NCI-H146 treated with DMSO at 0.1 percent for 48 hours (cell line): ENCODE measurements at regions not wholly inside any gene's neighbourhood (a gene's known extent, or its start where the extent isn't known, plus 50 kb on each side); places are given as distances from the start of the nearest gene placed in this dataset.

ENCODE experiments used
- DNase-seq: peaks from one replicate; lab custom pipeline; 2025; ENCODE audit not compliant: unreplicated experiment; lab: John Stamatoyannopoulos, UW

DNA sequence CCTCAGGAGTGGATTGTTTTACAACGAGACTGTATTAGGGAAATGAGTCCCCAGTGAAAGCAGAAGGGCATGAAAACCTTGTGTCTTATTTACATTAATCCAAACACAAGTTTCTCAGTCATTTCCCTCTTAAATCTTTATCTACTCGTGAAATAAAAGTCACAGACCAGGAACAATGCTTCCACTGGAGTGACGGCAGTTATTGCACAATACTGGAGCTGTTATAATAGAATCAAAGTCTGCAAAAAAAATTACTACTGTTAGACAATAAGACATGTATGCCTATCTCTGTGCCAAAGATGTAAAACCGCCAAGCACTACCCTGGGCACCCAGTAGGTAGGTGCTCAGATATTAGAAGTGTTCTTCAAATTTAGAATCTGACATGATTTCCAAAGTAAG lies 375.5 kb downstream of the ZNF521 start:
- no peak for DNase-seq

DNA sequence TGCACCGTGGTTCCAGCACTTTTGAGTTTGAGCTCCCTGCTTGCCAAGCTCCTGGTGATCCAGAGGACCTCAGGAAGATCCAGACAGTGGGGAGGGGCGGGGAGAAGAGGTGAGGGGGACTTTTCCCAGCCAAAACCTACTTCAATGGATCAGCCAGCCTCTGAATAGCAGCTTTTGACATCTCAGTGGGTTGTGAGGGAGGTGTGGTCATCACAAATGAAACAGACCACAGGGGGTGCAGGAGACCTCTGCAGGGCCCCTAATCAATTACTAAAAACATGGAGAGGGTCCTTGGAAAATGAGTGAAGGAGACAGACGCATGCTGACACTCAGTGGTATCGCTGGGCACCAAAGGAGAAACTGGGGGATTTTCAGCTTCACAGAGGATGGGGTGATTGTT lies 372.7 kb downstream of the ZNF521 start:
- no peak for DNase-seq

DNA sequence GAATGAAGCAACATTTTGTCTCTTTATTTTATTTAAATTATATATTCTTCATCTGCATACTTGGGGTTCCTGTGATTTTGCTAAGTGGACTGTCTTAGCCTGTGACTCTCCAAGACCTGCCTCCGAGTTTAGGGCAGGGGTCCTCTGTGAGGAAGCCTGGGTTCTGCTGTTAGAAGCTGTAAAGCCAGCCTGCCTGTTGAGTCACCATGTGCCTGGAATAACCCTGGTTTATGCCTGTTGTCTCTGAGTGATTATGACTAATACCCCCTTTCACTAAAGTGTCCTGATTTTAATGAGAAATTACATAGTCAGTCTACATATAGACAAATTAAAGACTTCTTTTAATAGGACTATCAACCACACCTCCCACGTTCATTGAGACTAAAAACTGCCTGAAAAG lies 369.1 kb downstream of the ZNF521 start:
- no peak for DNase-seq

DNA sequence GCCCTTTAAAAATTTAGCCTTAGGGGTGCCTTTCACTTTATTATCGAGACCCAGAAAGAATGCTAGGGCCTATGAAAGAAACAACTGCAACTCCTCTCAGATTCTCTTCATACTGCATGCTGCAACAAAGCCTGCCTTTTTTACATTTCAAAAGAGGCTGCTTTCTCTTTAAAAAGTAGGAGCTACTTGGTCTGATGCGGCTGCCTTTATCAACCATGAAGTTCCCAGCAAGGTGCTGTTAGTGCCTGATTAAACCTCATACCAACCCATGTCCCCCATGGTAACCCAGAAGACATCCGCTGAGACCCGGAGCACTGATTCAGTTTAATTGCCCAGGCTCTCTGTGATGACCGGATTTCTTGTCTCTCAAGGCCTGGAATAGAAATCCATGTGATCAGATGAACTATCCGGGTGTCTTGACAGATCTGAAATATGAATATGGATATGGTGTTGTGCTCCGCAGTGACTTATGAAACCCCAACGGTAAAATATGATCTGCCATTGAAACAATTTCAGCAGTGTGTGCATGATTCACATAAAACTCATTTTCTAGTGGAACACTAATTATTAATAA lies 368.3 kb downstream of the ZNF521 start:
- DNase-seq, result no peak

DNA sequence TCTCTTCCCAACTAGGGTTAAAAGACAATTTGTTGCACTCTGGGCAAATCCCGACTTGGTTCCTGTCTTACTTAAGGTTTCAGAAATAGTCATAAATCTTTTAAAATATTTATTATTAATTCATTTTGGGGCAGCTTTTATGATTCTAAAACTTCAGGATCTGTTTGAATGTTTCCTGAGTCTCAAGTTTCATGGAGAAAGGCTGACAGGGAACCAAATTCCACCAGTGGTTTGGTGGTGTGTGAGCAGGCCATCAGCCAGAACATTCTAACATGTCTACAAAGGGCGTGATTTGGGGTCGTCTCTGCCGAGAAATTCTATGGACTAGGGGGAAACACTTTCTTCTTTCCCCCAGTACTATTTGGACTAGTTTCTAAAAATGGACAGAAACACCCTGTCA lies 366.4 kb downstream of the ZNF521 start:
- no peak for DNase-seq

DNA sequence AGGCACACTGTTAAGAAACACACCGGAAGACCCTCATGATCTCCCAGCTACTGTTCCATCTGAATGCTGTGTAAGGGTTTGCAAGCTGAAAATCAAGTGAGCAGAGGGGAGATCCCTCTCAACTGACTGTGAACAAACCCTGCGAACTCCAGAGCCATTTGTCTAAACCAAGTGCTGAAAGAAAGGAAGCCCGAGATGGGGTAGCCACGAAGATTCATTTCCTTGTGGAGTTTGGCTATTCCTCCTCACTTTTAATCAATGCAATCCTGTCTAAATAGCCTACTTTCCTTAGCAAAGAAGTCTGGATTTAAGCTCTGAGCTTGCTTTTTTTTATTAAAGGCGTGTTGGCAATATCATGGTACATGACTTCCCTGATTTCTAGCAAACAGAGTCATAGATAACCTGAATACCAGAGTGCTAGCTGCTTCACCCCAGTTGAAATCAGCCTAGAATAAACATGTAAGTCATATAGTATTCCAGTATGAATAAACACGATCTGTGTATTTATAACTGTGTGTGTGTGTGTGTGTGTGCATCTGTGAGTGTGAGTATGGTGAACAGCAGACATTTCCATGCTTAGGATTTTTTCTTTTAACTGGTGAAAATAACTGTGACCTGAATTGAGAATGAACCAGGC lies 365.2 kb downstream of the ZNF521 start:
- no peak for DNase-seq

DNA sequence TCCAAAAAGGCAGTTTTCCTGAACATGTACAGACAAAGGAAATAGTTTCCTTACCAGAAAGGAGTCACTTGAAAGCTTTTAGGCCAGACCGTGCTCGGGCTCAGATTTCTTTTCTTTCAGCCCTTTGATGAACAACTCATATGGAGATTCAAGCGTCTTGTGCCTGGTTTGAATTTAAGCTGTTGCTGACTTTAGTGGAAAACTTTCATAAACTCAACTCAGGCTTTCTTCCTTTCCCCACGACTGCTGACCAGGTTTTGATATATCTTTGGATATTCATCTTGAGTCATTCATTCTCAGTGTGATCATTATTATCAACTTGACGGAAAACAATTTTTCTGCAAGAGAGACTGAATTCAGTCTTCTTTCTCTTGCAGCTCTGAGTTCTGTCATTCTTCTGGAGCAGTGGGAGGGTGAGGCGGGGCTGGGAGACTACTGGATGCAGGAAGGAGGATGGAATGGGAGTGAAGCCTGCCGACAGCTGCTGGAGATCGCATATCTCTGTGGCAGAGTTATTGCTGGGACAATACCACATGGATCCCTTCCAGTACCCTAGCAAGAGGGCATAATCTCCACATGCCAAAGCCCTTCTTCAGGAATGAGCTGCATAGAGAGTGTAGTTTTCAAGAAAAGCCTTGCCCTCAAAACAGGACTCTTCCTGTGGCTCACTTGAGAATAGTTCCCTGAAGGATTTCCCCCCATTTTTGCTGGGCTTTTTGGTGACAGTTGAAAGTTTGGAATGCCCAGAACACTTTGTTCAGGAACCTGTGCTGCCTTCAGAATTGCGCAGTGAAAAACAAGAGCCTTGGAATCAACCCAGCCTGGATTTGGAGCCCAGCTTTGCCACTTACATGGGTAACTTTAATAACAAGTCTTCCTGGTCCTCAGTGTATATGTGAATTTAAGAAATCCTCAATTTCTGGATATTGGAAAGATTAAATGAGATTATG lies 364.4 kb downstream of the ZNF521 start:
- DNase-seq, result no peak

DNA sequence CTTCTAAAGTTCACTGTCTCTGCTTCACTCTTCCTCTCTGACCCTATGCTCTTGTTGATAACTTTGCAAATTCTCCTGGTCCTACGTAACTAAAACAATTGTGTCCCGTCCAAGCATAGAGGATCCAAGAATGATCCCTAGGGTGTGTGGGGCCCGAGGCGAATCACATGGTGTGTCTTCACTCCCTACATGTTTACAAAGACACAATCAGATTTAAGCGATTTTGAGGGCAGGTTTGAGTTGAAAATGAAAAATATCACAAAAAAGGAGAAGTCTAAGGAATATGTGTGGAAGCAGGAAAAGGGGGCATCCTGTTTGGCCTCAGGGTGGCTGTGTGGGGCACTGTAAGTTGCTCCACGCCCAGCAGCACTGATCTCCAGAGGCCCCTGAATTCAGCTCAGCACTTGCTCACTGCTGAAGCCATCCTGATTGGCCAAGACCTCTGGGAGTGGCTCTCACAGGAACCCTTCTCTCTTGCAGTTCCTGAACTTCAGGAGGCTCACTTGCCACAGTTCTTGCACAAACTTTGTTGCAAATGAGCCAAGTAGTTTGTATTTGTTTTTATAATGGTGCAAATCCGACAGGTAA lies 363.6 kb downstream of the ZNF521 start:
- no peak for DNase-seq

DNA sequence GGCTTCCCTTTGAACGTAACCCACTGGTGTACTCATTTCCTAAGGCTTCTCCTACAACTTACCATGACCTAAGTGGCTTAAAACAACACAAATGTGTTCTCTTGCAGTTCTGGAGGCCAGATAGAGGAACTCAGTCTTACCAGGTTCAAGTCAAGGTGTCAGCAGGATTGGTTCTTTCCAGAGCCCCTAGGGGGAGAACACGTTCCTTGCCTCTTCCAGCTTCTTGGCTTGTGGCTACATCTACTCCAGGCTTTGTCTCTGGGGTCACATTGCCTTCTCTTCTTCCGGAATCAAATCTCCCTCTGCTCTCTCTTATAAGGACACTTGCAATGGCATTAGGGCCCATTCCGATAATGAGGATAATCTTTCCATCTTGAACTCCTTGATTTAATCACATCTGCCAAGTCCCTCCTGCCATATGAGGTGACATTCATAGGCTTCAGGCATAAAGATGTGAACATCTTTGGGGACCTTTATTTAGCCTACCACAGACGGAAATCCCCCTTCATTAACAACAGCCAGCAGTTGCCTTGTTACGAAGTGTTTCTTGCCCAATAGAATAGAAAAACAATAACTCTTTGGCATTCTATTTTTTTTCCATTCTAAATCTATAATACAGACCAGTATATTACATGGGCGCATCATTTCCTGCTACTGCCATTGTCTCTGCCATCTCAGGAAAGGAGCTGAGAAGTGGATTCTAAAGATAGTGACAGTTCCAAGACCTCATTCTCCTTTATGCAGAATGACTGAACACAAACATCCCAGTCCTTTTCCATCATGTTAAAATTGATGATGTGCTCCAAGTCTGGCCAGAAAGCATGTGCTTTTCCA lies 362.0 kb downstream of the ZNF521 start:
- DNase-seq, result no peak

DNA sequence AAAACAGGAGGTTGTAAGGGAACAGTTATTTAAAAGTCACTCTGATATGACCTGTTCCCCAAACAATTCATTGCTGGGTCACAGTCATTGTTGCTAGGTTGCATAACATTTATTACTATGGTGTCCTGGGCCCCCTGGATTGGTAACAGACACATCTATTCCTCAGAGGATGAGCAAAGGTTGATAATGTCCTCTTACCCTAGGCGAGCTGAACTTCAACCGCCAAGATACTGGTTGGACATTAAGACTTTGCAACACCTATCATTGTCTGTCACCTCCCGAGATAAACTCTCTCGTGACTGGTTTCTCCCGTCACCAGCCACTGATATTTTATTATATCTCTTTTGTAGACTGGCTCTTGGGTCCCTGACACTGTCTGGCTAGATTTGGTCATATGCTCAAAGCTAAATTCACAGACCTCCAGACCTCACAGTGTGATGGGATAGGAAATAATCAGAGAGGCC lies 361.3 kb downstream of the ZNF521 start:
- DNase-seq, result no peak

DNA sequence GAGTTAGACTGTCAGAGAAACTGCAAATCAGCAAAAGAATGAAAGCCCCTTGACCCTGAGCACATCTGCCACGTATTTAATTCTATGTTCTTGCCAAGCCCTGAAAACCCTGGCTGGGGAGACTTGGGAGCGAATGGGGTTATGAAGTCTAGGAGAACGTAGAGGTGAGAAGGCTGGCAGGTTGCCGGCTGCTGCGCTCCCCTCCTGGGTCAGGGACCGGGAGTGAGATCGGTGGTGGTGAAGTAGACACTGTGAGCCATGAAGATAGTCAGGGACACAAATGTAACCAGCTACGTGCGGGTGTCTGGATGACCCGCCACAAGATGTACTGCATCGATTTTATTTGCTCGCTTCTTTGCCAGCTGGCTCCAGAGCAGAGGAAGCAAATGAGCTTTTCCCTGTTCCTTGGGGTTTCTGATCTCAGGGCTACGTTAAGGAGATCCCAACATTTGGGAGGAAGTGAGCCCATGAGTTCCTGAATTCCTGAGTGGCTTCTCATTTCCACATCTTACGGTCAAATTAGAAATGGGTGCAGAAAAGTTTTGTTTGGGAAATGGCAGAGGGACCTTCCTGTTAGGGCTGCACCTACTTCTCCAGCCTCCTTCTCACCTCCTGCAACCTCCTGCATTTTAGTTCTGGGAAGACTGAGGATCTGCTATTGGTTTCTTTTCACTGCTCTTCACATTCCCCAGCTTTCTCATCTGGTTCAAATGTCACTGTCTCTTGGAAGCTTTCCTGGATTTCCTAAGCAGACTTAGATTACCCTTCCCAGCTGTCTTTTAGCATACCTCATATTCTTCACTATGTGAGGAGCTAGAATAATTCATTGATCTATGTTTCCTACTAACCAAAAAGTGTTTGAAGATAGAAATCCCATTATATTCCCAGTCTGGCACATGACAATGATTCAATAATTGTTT lies 360.6 kb downstream of the ZNF521 start:
- DNase-seq, result no peak

DNA sequence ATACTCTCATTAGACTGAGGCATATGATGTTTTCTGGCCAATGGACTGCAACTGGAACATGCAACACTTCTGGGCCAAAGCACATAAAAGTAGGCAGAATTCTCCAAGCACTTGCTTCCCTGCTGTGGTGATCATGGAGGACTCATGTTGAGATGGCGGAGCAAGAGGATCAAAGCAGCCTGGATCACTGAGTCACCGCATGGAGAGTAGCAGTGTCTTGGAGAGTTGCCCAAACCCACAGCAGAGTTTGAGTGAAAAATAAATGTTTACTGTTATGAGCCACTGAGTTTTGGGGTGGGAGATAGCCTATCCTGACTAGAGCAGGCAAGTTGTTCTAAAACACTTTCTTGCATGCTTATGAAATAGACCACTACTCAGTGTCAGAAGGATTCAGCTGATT lies 359.5 kb downstream of the ZNF521 start:
- no peak for DNase-seq

DNA sequence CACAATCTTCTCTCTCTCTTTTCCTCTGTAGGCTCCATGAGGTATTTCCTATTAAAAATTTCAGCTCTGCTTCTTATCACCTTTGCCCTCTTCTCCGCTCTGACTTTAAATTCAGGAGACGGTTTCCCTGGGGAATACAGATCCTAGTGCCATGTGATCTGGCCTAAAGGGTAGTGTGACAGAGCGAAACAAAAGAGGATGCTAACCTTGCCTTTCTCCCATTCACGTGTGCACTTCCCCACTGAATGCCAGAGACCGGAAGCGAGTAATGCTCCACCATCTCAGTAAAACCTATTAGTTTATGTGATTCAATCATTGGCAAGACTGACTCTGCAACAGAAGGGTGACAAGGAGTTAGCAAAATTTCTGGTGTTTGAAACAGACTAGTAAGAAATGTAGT lies 358.3 kb downstream of the ZNF521 start:
- DNase-seq, result no peak

DNA sequence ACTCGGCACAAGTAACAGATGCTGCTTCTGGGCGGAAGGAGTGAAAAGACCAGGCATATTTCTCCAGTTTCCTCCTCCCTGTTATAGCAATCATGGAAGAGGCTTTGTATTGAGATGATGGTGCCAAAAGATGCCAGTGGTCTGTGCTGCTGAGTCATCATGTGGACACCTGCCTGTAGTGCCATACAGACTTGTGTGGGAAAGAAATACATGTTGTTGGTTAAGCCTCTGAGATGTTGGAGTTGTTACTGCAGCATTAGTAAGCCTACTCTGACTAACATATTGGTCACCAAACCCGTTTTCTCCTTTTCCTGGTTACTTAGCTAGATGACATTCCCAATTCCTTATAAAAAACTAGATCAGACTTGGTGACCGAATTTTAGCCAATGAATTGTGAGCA lies 356.9 kb downstream of the ZNF521 start:
- DNase-seq, result no peak

DNA sequence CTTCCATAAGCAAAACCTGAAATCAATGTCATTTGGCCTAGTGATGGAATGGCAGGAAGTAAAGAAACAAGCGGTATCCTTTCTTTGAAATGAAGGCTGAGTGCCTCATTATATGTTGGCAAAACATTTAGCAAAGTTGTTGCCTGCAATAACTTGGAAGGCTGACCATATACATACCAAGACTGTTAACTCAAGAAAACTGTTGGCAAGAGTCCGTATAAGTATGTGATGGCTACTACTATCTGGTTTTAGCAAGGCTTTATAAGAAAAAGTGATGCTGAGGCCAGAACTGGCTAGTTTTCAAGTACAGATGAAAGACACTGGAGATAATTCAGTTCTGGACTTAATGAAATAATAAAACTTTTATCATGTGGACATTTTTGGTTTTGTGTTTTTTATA lies 356.2 kb downstream of the ZNF521 start:
- no peak for DNase-seq

DNA sequence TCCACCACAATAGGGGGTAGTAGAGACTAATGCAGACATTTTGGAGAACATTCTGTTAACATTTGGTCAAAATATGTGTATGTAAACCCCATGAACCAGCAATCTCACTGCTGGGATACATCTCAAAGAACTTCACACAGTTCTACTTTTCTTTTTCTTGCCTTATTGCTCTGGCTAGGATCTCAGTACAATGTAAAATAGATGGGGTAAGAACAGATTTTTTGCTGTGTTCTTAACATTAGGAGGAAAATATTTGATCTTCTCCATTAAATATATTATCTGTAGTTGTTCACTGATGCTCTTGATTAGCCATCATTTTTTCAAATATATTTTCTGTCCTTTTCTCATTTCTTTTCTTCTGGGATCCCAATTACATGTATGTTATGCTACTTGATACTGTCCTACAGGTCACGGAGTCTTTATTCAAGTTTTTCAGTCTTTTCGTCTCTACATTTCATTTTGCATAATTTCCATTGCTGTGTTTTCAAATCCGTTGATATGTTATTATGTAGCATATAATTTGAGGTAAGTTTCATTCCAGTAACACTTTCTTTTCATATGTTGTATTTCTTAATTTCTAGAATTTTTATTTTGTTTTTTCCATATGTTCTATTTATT lies 352.2 kb downstream of the ZNF521 start:
- DNase-seq, result no peak

DNA sequence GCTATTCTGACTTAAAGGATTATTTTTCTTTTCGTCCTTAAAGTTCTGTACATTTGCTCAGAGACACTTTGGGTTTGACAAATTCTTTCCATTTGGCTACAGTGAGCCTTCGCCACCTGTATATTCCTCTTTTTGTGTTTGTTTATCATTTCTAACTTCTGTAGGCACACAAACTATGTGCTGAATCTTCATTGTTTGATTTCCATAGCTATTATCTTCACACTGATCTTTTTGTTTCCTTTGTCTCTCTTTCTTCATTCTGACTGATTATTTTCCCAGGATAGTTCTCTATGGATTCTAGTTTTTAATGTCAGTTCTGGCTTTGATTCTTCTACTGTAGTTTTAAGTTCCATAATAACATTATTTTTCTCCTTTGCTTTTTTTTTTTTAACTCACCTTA lies 350.2 kb downstream of the ZNF521 start:
- DNase-seq, result no peak

DNA sequence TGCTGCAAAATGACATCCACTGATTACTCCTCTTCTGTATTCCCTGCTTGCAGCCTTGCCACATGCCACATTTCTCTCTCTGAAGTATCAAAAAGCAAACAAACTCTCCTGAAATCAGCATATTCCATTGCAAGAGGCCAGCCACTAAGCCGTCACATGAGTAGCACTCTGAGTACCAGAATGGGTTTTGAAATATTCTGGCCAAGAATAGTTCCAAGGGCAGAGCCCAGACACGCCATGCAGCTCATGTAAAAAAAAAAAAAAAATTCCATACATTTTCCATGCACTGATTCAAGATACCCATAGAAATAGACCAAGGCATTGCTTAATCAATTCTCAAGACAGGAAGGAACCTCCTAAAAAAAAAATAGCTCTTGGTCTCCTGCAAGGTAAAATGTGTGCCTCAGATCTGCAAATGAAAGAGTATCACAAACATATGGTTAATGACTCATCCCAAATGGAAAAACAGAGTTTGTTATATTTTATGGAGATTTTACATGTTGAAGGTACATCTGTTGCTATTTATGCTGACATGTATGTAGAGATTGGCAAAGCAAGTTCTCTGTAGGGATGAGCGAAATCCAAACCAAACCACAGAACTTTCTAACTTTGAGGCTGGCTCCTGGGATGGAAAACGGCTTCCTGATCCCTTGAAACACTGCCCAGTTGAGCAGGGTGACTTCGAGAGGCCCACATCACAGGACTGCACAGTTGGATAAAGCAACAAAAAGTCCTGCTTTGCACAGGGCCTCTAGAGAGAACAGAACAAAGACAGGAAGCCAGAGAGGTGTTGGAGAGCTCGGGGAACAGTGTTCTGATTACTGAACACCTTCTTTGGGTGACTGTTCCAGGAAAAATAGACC lies 346.2 kb downstream of the ZNF521 start:
- no peak for DNase-seq
